ENCODE measurements at regions not wholly inside any gene's neighbourhood (a gene's known extent, or its start where the extent isn't known, plus 50 kb on each side); places are given as distances from the start of the nearest gene placed in this dataset.

DNA sequence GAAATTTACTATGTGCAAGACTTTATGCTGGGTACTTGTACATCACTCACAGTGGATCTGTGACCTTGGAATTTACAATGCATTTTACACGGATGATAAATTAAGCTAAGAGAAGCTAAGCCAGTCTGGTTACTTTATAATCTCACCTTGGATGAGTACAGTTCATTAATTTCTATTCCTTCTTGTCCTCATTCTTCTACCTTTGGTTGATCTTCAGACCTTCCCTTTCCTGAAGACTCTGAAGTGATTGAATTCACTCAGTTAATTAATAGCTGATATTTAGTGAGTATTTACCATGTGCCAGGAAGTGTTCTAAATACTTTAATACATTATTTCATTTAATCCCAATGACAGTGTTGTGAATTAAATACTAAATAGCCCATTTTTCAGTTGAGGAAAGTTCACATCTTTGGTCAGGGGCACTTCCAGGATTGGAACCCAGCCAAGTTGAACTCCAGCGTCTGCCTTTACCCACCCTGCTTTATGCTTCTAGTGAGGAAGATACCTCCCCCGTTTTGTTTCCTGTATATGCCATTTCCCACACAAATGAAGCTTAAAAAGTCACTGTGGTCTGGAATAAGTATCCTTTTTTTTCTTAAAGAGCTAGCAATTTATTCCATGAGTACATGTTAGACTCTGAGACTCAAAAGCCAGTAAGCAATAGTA lies 146.6 kb downstream of the TLR5 start:
- DNase-seq (ENCODE audit: low spot score), result no peak

DNA sequence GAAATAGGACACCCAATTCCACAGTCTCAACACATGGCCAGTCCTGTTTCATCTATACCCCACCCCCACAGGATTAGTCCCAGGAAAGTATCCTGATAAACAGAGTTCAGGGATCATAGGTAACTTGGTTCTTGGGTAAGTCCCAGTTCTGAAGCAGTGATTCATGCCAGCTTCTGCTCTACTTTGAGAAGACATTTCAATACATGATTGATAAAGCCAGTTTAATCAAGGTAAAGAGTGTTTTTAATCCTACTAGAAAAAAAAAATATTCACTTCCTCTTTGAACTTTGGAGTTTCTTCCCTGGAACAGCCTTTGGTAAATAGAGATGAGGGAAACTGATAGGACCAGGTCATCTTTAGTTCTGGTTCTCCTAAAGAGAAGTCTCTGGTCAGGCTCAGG lies 142.4 kb downstream of the TLR5 start:
- no peak for DNase-seq (ENCODE audit: low spot score)

DNA sequence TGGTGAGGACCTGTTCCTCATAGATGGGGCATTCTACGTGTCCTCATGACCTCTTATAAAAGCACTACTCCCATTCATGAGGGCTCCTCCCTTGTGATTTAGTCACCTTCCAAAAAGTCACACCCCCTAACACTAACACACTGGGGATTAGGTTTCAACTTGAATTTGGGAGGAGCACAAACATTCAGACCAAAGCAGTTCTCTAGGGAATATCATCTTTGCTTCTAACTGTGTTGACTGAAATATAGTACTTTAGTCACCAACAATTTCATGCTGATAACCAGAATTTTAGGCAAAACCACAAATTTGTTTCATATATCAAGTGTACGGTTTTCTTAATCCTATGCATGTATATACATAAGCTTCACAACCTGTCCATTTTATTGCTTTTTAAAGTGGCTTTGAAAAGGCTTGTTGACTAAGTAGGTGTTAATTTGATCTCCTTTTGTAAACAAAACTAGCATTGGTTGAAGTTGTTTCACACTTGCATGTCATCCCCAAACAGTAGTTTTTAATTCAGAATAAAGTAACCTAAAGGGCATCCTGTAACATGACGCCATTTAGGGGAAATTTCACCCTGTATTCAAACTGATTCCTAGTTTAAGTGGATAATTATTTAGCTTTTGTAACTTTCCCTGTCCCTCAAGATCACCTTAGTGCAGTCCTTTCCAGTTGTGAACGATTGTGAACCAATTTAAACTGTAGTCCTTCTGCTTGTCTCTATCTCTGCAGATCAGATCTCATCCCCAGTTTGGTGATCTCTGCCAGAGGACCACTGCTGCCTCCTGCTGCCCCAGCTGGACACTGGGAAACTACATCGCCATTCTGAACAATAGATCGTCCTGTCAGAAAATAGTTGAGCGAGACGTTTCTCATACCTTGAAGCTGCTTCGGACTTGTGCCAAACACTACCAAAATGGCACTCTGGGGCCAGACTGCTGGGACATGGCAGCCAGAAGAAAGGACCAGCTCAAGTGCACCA lies 141.1 kb downstream of the TLR5 start:
- DNase-seq (ENCODE audit: low spot score), result no peak

DNA sequence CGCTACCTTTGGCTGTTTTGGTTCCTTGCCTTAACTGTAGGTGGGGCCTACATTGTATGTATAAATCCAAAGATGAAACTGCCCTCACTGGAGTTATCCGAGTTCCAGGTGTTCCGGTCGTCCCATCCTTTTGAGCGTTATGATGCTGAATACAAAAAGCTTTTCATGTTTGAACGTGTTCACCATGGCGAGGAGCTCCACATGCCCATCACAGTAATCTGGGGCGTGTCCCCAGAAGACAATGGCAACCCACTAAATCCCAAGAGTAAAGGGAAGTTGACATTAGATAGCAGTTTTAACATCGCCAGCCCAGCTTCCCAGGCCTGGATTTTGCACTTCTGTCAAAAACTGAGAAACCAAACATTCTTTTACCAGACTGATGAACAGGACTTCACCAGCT lies 139.5 kb downstream of the TLR5 start:
- no peak for DNase-seq (ENCODE audit: low spot score)

DNA sequence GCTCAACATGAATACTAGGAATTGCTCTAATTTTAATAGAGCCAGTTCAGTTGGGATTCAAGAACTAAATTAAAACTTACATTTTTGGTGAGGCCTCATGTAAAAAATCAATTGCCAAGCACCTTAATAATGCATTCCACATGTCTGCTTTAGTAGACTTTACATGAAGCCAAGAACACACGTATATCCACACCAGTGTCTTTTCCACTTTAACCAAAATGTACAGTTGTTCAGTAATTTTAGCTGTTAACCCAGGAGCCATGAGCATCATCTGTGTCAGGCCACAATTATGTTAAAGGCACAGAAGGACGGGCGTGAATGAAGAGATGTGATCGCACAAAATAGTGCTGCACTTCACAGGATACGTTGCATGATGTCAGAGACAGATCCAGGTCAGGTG lies 136.7 kb downstream of the TLR5 start:
- DNase-seq (ENCODE audit: low spot score), result no peak

DNA sequence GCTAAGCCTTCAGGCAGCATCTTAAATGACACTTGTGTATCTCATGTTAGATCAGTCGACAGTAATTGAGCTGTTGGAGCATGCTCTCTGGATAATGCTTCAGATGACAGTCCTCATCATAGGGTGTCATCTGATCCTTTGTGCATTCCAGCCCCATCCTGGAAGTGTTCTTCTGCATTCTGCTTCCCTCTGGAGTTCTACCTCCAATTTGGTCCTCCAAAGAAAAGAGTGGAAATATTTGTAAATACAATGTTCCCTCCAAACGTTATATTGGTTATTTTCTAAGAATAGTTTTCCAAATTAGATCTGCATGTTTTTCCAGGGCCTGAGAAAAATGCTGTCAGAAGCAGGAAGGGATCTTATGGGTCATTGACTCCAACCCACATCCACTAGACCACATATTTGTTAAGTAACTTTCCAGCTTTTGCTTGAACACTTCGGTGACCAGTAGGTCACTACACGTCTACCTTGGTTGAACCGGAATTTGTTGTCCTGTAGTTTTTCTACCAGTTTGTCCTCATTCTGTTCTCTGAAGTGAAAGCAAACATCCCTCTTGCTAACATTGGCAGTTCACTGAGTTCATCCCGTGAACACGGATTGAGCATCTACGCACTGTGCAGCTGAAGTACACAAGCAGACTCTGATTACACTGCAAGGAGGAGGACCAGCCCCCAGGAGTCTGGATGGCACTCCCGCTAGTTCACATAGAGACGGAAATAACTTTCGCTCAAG lies 136.0 kb downstream of the TLR5 start:
- DNase-seq (ENCODE audit: low spot score), result no peak

DNA sequence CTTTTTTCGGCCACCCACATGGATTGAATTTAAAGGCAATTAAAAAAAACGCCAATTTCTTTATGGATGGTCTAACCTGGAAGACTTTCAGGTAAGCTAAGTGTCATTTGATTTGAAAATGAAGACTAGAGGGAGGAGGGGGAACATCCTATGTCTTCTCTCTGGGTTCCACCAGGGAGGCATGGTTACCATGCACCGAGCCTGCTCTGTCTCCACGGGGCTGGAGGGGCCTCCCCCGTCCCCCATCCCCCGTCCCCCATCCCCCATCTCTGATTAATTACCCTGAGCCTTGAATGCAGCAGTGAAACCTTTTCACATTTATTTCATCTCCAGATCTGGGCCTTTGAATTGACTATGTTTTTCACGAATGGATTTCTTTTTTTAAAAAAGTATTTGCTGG lies 135.1 kb downstream of the TLR5 start:
- DNase-seq (ENCODE audit: low spot score), result no peak

DNA sequence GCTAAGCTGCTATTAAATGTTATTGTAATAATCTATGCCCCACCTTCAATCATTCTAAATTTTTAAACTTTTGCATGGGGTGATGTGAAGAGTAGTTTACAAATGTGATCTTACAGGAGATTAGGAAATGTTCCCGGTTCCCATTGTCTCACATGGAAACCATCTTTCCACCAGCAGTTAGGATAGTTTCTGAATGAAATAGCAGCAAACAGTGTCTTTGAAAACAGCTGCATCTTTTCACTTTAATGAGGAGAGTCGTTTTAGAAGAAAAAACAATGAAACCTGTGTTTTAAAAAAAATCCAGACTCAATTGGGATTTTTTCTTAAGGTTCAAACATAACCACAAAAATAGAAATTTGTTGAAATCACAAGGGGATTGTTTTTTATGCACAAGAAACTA lies 134.2 kb downstream of the TLR5 start:
- no peak for DNase-seq (ENCODE audit: low spot score)

DNA sequence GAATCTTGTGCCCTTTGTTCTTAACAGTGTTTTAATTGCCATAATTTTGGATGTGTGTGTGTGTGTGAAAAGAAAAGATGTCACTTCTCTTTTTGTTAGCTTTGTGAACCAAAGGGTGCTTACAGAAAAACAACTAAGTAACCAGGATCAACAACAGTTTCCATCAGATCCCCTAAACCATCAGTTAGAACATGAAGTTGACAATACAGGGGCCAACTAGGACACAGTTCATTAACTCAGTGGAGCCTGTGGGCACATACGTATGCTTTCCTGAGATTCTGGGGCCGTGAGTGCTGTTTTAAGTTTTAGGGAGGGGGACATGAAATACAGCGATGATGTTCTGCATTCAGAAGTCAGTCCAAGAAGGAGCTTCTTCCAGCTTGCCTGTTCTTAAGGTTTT lies 133.6 kb downstream of the TLR5 start:
- DNase-seq (ENCODE audit: low spot score), result no peak

DNA sequence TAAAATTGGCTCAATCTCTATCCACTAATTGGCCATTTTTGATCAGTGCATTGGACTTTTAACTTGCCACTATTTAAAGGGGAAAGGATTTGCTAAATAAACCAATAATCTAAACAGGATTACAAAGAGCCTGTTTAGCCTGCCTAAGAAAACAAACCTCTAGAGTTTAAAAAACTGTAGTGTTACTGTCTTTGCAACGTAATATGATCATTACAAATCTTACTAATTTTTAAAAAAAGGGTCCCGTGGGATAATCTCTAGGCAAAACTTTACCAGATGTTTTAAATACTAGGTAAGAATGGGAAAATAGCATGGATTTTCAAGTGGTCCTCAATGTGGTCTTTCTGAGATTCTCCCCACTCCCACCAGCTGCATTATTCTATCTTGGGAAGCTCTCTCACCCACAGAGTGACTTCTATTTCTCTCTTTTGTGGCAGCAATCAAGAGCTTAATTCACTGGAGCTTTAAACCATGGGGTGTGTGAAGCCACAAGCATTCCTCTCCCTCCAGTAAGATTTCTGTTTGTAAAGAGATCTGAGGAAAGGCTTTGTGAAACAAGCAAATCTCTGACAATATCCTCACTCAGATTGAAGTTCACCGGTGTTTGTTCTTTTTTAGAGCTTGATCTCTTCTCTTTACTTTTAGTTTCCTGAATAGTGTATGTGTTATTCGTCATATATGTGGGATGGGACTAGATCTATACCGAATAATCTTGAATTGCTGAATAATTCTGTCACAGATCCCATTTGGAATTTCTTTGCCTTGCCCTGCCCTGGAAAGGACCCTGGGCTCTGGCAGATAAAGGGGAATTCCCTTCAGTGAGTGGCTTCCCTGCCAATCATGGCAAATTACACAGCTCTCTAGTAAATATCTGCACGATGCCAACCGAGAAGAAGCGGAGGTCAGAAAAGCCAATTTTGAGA lies 132.2 kb downstream of the TLR5 start:
- no peak for DNase-seq (ENCODE audit: low spot score)

DNA sequence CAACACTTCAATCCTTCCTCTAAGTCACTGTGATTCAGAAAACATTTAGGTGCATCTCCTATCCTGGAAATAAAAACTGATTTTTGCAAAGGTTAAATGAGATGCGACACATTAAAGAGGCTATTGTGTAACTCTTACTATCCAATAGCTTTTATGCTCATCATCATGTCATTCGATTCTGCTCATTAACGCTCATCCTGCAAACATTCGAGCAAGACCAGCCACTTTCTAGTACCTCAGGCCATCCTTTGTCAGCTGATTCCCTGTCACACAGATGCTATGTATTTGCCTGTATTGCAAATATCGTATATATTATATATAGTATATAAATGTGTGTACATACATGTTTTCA lies 131.6 kb downstream of the TLR5 start:
- DNase-seq (ENCODE audit: low spot score), result no peak

DNA sequence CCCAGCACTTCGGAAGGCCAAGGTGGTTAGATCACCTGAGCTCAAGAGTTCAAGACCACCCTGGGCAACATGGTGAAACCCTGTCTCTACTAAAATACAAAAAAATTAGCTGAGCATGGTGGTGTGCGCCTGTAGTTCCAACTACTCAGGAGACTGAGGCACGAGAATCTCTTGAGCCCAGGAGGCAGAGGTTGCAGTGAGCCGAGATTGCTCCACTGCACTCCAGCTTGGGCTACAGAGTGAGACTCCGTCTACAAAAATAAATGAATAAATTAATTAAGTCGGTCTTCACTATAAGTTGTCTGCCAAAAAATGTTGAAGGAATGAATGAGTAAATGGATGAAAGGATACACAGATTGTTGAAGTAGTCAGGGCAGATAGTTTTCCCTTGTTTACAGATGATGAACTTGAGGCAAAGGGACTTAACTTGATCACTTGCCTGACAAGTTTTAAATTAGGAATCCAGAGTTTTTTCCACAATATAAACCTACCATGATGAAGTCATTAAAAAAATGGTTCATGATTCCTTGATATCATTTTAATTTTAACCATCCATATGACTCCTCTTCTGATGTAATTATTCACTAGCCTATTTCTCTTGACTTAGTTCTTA lies 130.8 kb downstream of the TLR5 start:
- no peak for DNase-seq (ENCODE audit: low spot score)

DNA sequence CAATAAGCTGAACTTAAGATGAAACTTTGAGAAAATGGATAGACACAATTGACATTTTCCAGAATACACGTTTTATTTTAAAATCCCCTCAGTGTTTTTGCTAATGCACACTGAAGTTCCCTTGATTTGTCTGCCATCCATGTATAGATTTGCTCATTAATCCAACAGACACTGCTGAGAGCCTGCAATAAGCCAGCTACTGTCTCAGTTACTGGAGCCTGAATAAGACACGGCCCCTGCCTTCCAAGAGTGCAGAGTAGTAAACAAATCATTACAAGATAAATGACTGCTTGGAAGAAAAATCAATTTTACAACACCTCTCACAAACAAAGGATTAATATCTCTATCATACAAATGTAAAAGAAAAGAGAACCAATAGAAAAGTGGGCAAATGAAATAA lies 130.1 kb downstream of the TLR5 start:
- no peak for DNase-seq (ENCODE audit: low spot score)

DNA sequence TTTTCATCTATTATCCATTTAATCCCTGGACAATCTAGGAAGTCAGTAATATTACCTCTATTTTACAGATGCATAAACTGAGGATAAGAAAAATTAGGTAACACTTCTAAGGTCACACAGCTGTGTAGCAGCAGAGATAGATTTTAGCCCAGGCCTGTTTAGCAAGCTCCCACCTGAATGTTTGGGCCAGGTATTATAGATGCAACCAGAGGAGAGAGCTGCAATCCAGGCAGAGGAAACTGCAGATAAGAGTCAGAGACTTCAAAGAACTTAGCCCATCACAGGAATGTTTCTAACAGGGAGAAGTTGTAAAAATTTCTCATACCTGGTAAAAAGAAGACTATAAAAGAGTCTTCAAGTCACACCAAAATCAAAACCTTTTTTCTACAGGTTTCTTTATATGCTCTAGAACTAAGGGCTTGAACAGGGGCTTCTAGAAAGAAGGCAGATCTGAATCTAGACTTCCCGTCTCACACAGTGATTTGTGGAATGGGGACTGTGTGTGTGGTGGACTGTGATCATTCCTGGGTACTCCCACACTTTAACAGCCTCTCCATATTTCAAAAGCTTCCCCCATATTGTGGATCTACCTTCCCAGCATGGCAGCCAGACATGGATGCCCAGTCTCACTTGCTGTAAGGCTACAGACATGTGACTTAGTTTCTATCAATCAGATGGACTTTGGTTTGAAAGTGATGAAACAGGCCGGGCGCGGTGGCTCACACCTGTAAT lies 128.7 kb downstream of the TLR5 start:
- no peak for DNase-seq (ENCODE audit: low spot score)

DNA sequence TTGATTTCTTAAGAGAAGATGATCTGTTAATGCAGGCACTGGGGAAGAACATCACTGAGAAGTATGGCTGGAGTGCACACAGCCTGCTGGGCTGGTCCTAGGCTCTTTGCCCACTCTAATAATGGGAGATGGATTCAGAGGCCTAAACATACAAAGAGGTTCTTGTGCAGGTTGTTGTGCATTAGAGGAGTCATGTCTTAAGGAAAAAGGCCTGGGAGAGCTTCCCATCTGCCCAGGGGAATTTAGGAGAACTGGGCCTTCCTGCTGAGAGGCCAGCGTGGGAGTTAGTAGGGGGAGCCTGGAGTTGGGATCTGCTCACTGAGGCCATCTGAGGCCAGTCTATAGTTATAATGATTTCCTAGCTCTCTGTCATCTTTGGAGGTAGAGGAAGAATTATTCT lies 126.7 kb downstream of the TLR5 start:
- no peak for DNase-seq (ENCODE audit: low spot score)

DNA sequence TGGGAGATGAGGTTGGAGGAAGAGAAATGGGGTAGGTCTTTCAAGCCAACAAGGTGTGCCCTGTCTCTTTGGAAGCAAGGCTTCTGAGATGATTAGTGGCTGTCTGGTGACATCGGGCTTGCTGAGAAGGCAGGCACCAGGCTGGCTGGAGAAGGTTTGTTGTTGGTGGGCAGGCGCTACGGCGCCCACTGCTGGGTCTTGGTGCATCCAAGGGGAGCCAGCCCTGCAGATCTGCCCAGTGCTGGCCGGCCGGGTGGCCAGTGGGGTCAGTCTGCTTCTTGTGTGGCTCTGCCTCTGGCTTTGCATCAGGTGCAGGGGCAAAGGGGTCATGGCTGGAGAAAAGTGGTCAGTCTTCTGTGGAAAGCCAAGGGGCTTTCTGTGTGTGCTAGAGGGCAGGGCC lies 126.2 kb downstream of the TLR5 start:
- DNase-seq (ENCODE audit: low spot score), result no peak

DNA sequence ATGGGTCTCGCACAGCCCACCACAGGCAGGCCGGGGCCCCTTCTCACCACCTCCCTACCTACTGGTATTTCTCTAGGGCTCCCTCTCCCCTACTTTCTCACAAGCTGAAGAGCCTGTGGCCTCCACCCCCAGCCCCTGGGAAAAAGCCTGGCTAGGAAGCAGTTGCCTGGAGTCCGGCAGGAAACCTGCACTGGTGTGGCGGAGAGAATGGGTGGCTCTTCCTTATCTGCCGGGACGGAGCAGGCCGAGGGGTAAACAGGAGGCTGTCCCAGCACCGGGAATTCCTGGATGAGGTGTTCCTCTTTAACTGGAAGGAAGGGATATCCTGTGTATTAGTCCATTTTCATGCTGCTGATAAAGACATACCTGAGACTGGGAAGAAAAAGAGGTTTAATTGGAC lies 125.8 kb downstream of the TLR5 start:
- DNase-seq (ENCODE audit: low spot score), result no peak

DNA sequence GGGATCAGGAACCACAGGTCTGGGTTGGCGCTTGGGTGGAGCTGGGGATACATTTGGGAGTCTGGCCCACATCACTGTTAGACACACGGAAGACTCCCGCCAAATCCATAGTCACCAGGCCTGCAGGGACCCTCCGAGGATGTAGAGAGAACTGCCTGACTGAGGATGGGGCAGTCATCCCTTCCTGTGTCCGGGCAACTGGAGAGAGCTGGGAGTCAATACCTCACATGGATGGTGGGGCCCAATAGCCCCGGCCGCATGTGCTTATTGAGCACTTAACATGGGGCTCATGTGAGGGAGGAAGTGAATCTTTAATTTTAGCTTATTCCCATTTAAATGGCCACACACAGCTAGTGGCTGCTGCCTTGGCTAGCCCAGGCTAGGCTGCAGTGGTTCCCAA lies 124.5 kb downstream of the TLR5 start:
- no peak for DNase-seq (ENCODE audit: low spot score)

DNA sequence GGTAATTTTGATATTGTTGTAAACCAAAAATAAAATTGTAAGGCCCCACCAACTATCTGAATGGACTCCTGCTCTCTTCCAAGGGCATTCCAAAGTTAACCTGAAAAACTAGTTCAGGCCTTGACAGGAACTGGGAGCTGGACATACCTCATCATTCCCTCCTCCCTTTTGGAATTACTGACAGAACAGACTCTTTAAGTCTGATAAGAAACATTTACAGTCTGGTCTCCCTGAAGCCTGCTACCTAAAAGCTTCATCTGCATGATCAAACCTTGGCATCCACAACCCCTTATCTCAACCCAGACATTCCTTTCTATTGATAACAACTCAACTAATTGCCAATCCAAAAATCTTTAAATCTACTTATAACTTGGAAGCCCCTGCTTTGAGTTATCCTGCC lies 123.8 kb downstream of the TLR5 start:
- DNase-seq (ENCODE audit: low spot score), result no peak

DNA sequence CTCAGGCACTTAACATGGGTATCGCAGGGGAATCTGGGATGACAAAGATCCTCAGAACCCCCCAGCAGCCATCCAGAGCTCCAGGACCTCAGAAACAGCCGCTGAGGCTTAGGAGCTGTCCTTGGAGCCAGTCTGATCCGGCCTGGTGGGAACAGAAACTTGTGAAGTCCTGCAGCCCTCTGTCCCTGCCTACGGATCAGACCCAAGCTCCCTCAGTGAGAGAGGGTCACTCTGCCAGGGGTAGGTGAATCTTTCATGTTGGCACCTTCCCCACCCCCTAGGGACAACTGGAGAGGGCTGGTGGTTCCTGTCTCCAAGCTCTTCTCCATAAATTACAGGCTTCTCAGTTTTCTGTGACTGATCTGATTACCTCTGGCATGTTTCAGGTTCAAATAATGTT lies 122.3 kb downstream of the TLR5 start:
- DNase-seq (ENCODE audit: low spot score), result no peak

All from putamen (tissue), 1 donor.